COLO668 (cell line): ENCODE measurements at regions not wholly inside any gene's neighbourhood (a gene's known extent, or its start where the extent isn't known, plus 50 kb on each side); places are given as distances from the start of the nearest gene placed in this dataset.
"Not testable (repeated sequence)": the region's sequence is repeated elsewhere in the genome, so short reads cannot be mapped to it uniquely, and the experiment has no call there.

Source experiments
- DNase-seq: peaks from one replicate; lab custom pipeline; 2025; ENCODE audit not compliant: unreplicated experiment; lab: John Stamatoyannopoulos, UW

- no peak for DNase-seq
These were observed 833.9 kb downstream of the FSTL5 start for GRCh38 chr4:161329852-161330251.

- no peak for DNase-seq
These were observed 842.1 kb downstream of the FSTL5 start for GRCh38 chr4:161321706-161322105.

DNA sequence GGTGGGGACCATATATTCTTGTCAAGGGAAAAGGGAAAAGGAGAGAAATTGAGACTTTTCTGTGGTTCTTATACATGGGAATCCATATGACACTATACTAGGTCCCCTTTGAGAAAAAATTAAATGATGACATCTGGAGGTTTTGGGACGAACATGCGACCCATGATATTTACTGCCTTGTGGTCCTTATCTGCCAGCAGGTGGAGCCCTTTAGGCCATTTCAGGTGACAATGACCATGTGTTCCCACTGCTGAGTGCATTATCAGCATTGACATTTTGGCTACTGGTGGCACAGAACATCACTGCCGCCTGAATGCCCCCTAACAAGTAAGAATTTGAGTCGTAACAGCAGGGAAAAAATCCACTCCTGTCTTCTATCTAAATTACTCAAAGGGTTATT, 843.4 kb downstream of the FSTL5 start:
- DNase-seq, result peak; percentile 24

DNA sequence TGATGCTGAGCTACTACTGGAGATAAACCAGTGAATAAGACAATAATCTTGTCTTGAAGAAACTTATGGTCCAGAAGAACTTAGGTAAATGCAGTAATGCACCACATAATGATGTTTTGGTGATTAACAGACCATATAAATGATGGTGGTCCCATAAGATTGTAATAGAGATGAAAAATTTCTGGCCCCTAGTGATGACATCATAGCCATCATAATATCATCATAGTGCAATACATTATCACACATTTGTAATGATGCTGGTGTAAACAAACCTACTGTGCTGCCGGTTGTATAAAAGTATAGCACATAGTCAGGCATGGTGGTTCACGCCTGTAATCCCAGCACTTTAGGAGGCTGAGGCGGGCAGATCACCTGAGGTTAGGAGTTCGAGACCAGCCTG, 846.8 kb downstream of the FSTL5 start:
- DNase-seq, result no peak

- DNase-seq, result no peak
These were observed 849.4 kb downstream of the FSTL5 start for GRCh38 chr4:161314371-161314770.

DNA sequence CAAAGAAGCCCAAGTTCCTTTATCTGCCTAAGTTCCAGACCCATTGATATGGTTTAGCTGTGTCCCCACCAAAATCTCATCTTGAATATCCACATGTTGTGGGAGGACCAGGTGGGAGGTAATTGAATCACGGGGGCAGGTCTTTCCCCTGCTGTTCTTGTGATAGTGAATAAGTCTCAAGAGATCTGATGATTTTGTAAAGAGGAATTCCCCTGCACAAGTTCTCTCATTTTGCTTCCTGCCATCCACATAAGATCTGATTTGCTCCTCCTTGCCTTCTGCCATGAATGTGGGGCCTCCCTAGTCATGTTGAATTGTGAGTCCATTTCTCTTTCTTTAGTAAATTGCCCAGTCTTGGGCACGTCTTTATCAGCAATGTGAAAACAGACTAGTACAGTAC, 860.2 kb downstream of the FSTL5 start:
- no peak for DNase-seq

GRCh38 chr4:161291222-161291621, 872.6 kb downstream of the FSTL5 start:
- no peak for DNase-seq

GRCh38 chr4:161287678-161288352, 876.0 kb downstream of the FSTL5 start:
- DNase-seq, result no peak

GRCh38 chr4:161285461-161285860, 878.3 kb downstream of the FSTL5 start:
- DNase-seq, result no peak

- DNase-seq, result no peak
These were observed 882.9 kb downstream of the FSTL5 start for GRCh38 chr4:161280929-161281328.

DNA sequence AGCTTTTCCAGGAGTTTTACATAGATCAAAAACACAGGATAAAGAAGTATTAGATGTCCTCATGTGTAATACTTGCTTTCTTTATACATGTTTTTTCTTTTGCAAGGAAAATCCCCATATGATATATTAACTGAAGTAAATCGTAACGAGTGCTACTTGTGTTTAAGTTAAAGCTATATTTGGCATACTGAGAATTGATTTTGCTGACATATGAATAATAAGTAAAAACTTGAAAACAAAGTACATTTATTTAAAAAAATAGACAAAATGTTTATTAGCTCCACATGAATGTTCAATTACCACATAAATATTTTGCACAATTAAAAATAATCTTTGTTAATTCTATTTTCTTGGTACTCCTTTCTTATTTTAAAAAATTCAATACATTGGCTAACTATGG, 884.7 kb downstream of the FSTL5 start:
- no peak for DNase-seq

GRCh38 chr4:161277150-161277787, 886.5 kb downstream of the FSTL5 start:
- DNase-seq, result not testable (repeated sequence)

DNA sequence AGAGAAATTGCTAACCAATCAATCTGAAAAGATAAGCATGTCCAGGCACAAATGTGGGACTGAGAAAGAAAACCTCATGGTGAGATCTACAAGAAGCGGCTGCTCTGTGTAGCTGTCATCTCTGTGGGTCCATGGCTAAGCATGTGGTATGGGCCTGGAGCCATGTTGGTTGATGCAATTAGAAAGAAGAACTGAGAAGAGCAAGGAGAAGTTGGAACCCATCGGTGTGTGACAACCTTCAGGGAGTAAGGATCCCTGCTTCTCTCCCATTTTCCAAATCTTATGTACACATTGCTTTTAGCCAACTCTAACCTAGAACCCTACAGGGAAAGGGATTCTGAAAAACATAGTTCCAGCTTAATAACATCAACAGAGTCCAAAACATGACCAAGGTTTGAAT, 890.2 kb downstream of the FSTL5 start:
- DNase-seq, result no peak

GRCh38 chr4:161260819-161261218, 903.0 kb downstream of the FSTL5 start:
- DNase-seq, result no peak

GRCh38 chr4:161256716-161257115, 907.1 kb downstream of the FSTL5 start:
- DNase-seq, result no peak

GRCh38 chr4:161256172-161256571, 907.6 kb downstream of the FSTL5 start:
- DNase-seq, result no peak

DNA sequence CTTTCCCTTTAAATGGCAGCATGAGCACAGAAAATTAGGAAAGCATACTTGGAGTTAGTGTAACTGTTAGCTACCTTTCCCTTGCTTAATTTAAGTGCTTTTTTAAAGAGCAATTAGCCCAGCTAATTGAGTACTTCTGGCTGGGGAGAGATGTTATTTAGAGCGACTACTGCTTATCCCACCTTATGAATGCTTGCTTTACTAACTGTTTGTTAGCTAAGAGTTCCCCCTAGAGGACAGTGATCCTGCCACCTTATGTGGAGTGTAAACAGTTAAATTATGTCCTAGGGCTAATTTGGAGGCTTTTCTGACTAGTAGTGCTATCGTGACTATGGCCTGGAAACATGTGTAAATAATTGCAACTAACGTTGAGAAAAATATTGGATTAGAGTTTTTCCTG, 909.4 kb downstream of the FSTL5 start:
- no peak for DNase-seq

- peak; percentile 27 for DNase-seq
These were observed 911.2 kb downstream of the FSTL5 start for GRCh38 chr4:161252520-161253141.

DNA sequence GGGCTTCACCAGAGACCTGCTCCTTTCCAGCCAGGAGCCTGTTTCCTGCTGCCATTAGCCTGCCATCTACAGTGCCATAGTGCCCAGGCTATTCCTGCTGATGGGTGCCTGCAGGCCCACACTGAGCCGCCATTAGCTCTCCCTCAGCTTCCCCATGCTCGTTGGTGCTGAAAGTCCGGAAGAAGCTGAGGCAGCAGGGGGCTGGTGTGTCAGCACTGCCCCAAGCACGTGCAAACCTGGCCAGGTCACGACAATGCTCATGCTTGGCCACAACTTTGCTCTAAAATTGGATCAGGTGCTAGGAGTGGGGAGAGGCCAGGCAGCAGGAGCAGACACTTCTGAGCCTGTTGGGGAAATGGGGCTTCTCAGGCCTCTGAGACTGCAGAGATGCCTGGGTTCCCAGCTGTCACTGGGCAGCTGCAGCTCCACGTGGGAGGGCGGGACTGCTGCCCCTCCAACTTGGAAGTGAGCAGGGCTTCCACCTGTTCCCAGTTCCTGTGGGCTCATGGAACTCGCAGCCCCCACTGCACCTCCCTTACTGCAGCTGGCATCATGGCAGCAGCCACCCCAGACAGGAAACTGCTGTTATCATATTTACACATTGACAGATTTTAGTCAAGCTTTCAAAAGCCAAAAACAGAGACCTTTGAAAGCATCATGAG, 913.9 kb downstream of the FSTL5 start:
- DNase-seq, result no peak

DNA sequence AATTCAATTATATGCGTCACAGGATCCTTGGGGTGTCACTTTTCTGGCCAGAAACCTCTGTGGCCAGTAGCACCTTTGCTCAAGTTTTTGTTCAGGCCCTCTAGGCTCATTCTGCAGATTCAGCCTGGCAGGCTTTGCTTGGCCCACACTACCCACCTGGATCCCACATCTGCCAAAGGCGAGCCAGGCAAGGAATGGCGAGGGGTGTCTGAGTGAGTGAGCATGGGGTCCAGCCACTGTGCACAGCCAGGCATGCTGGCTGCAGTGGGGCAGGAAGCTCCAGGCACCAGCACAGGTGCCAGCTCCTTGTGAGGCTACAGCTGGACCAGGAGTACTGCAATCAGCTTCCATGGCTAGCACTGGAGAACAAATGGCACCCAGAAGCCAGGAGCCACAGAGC, 914.9 kb downstream of the FSTL5 start:
- DNase-seq, result no peak

GRCh38 chr4:161247831-161248230, 916.0 kb downstream of the FSTL5 start:
- no peak for DNase-seq

- no peak for DNase-seq
These were observed 925.8 kb downstream of the FSTL5 start for GRCh38 chr4:161238033-161238432.
